ENCODE measurements at regions not wholly inside any gene's neighbourhood (a gene's known extent, or its start where the extent isn't known, plus 50 kb on each side); places are given as distances from the start of the nearest gene placed in this dataset.

GRCh38 chr16:80226499-80226898 is 314.3 kb upstream of the DYNLRB2 start:
- no peak for DNase-seq
- intact Hi-C loops (cut with DNase I) = no loop called here

GRCh38 chr16:80210787-80211186 is 330.0 kb upstream of the DYNLRB2 start:
- intact Hi-C loops (cut with DNase I) = no loop called here
- no peak for DNase-seq

DNA sequence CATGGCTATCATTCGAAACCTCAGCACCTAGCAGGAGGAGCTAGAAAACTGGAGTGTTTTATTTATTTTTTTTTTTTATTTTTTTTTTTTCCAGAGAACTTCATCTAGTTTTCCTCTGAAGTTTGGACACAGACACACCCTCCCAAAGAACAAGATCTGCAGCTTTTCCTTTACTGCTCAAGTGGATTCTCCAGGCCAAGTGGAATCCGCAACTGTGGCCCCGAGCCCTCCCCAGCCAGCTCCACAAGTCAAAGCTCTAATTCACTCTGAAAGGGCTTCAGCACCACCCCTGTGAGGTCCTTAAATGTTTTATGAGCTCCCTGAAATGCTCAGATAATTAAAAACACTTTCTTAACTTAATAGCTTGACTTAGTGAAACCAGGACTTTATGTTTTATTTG is 332.1 kb upstream of the DYNLRB2 start:
- DNase-seq = no peak
- intact Hi-C loops (cut with DNase I) = no loop called here

- intact Hi-C loops (cut with DNase I) = no loop called here
- DNase-seq = no peak
Observed at GRCh38 chr16:80208015-80208414, 332.8 kb upstream of the DYNLRB2 start.

DNA sequence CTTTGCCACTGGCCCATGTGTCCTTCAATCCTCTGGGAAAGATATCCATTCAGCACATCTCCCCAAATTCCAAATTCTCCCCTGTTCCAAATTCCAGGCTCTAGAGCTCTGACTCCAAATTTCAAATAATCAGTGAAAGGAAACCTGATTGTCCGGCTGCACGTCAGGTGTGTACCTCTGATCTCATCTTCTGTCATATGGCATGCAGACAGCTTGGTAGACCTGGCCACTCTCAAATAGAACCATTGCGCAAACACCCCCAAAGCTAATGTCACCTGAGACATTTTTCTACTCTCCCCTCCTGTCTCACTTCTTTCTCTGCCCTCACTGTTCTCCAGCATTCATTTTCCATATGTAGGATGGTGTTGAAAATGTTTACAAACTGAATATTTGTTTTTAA is 337.0 kb upstream of the DYNLRB2 start:
- DNase-seq = no peak

GRCh38 chr16:80202831-80203413 is 337.9 kb upstream of the DYNLRB2 start:
- intact Hi-C loops (cut with DNase I) = no loop called here

More for the DNA sequence above, 337.0 kb upstream of the DYNLRB2 start:
- intact Hi-C loops (cut with DNase I) = no loop called here

DNA sequence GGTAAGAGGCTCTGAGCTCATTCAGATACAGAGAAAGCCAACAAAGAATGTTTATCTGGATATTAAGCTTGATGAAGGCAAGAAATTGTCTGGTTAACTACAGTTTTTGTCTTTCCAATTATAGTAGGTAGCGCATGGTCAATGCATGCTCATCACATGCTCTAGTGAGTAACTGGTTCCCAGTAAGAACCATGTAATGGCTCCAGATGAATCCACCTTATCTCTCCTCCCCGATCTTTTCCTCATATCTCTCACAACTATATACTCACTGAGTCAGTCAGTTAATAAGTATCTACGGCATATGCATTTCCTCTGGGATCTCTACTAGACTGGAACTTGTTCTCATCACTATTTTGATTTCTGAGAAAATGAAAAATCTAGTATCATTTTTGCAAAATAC is 340.7 kb upstream of the DYNLRB2 start:
- DNase-seq = no peak
- intact Hi-C loops (cut with DNase I) = no loop called here

More at GRCh38 chr16:80202831-80203413, 337.9 kb upstream of the DYNLRB2 start:
- no peak for DNase-seq

- intact Hi-C loops (cut with DNase I) = no loop called here
- no peak for DNase-seq
Observed at GRCh38 chr16:80199614-80200013, 341.2 kb upstream of the DYNLRB2 start.

GRCh38 chr16:80198311-80199299 is 342.2 kb upstream of the DYNLRB2 start:
- intact Hi-C loops (cut with DNase I) = no loop called here
- DNase-seq = no peak

DNA sequence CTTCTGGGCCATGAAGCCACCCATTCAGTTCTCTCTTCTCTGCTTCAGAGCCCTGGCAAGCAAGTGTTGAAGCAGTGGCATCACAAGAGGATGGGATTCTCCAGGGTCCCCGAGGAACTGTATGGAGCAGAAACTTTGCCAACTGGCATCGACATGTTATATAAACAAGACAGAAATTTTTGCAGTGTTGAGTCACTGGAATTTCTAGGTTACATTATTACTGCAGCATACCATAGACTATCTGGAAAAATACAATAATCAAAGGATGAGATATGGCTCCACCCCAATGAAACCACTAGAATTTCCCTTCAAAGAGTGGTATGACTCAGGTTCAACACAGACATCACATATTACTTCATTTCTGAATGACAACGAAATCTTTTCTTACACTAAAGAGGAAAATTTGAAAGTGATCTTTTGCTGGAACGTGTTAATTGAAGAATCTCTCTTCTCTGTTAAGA is 343.0 kb upstream of the DYNLRB2 start:
- intact Hi-C loops (cut with DNase I) = no loop called here
- no peak for DNase-seq

DNA sequence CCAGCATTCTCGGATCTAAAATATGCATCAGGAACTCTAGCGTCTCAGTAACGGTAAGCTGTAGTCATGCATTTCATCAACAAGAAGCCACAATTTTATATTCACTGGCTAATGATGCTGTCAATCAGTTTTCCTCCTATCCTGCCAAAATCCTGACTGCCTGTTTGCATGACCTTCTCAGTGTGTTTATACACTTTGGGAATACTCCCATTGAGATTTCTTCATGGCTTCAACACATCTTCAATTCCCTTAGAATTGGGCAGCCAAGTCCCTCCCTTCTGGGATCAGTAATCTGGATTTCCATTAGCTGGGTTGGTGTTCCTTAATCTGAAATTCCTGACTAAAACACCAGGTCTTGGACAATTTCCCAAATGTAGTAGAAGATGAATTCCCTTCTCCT is 348.9 kb upstream of the DYNLRB2 start:
- intact Hi-C loops (cut with DNase I) = no loop called here
- no peak for DNase-seq

DNA sequence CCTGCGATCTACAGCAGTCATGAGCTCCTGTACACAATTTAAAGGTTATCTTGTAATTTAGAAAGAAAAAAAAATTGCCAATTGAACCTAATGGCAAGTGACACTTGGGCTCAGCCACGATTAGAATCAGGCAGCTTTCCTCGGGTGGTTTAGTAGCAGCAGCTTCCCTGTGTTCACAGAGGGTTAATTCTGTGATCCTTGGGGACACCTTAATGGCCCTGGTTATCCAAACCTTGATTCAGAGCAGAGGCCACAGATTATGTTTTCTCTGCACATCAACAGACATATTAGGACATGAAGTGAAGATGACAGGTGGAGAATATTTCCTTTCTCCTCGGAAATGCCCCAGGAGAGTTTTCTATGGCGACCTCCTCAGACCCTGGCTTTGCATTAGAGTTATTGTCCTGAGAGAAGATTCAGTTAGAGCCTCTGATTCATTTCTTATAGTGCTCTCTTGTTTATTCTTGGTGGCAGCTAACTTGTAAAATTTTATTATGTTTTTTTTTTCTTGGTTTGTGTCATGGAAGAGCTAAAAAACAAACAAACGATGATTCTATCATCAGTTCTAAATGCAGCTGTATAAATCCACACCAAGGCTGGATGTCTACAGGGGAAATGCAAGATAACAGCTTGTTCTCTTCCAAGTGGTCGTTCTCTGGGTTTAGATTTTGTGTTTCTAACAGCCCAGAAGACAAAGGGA is 351.2 kb upstream of the DYNLRB2 start:
- DNase-seq = no peak
- intact Hi-C loops (cut with DNase I) = no loop called here

DNA sequence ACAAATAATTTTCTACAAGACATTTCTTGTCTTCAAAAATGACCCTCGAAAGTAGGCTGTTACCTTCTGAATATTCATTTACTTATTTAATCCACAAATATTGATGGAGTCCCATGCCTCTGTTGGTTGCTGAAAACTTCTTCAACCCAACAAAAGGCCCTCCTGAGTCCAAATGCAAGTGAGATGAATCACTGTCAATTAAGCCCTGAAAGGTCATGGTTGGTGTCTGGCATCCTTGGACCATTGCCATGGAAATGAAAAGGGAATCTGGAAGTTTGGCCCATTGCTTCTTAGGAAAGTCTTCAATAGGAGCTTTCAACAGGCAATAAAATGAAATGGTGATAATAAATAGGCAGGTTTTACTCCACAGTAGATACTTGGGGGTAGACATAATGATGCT is 364.7 kb upstream of the DYNLRB2 start:
- intact Hi-C loops (cut with DNase I) = no loop called here
- no peak for DNase-seq

DNA sequence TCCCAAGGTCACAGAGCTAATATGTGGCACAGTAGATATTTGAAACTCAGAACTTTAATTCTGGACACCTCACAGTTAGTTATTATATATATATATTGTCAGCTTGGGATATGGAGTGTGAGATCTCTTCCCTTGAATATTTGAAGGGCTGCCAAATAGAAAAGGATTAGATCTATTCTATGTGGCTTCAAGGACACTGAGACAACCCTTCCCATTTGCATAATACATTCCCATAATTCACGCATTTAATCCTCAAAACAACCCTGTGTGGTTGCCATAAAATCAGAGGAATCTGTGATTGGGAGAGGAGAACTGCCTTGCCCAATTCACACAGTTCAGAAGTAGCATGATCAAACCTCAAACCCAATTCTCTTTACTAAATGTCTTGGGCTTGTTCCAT is 365.8 kb upstream of the DYNLRB2 start:
- no peak for DNase-seq
- intact Hi-C loops (cut with DNase I) = no loop called here

DNA sequence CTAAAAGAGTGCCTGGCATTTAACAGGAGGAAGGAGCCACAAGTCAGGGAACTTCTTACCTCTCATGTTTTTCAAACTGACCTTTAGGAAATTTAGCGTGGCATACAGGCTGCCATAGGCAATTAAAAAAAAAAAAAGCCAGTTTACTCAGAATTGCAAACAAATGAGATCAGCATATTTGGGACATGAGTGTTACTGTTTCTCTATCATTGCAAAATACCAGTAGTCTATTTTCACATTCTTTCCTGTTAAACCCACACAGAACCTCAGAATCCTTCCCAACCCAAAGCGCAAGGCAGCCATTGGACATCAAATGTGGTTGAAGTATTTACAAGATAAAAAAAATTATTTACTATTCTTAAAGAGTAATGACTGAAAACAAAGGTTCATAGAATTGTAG is 366.4 kb upstream of the DYNLRB2 start:
- no peak for DNase-seq

DNA sequence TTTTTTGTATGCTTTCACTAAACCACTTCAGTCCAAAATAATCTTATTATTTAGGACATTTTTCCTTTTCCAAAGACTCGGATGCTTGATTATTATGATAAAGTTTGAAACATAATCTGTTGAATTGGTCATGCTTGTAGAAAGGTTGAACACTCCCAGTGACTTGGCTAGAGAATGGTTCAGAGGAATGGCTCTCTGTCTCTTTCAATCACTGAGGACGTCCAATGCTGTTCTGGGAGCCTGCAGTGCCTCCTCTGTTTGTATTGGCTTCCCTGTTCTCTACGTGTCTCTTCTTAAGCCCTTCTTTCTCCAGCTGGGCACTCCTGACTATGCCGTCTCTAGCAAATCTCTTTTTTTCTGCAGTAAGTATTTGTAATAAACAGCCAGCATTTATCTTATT is 369.0 kb upstream of the DYNLRB2 start:
- intact Hi-C loops (cut with DNase I) = no loop called here

More for the DNA sequence above, 366.4 kb upstream of the DYNLRB2 start:
- intact Hi-C loops (cut with DNase I) = no loop called here

GRCh38 chr16:80171199-80171598 is 369.6 kb upstream of the DYNLRB2 start:
- intact Hi-C loops (cut with DNase I) = no loop called here
- no peak for DNase-seq

More for the DNA sequence above, 369.0 kb upstream of the DYNLRB2 start:
- DNase-seq = no peak

- DNase-seq = no peak
- intact Hi-C loops (cut with DNase I) = no loop called here
Observed at GRCh38 chr16:80167657-80168390, 373.0 kb upstream of the DYNLRB2 start.

GRCh38 chr16:80166082-80166481 is 374.7 kb upstream of the DYNLRB2 start:
- DNase-seq = no peak
- intact Hi-C loops (cut with DNase I) = no loop called here

Data from head of caudate nucleus (tissue), 42 donors.